Trophoblast cell (in vitro differentiated cells and primary cell): ENCODE measurements at regions not wholly inside any gene's neighbourhood (a gene's known extent, or its start where the extent isn't known, plus 50 kb on each side); places are given as distances from the start of the nearest gene placed in this dataset.
A peak's percentile ranks its signal among the peaks of the same experiment; 100 is the strongest.

Experiments
- DNase-seq, 2 donors: peaks; one replicate each; pipeline ENCODE4 v3.0.0-alpha.2; 2016
- H2AFZ ChIP-seq: 2 replicates; pipeline ENCODE4 v1.6.1; 2013; ENCODE audit warnings: low read length, moderate library complexity, mild to moderate bottlenecking; ENCODE audit not compliant: insufficient read depth, poor library complexity
- H2AK5ac ChIP-seq: 2 replicates; pipeline ENCODE4 v1.6.1; 2013; ENCODE audit warnings: mild to moderate bottlenecking, low read length
- H2BK120ac ChIP-seq: 2 replicates; pipeline ENCODE4 v1.6.1; 2013; ENCODE audit warnings: low read length, mild to moderate bottlenecking, moderate library complexity; ENCODE audit not compliant: insufficient read depth, poor library complexity
- H2BK12ac ChIP-seq: 2 replicates; pipeline ENCODE4 v1.6.1; 2013; ENCODE audit warnings: mild to moderate bottlenecking, low read length, moderate library complexity
- H2BK5ac ChIP-seq: 2 replicates; pipeline ENCODE4 v1.6.1; 2013; ENCODE audit warnings: low read length, low read depth, moderate library complexity, mild to moderate bottlenecking; ENCODE audit not compliant: poor library complexity
- H3K14ac ChIP-seq: 2 replicates; pipeline ENCODE4 v1.6.1; 2013; ENCODE audit warnings: mild to moderate bottlenecking, low read length
- H3K18ac ChIP-seq: 2 replicates; pipeline ENCODE4 v1.6.1; 2013; ENCODE audit warnings: mild to moderate bottlenecking, low read length
- H3K23ac ChIP-seq: 2 replicates; pipeline ENCODE4 v1.6.1; 2013; ENCODE audit warnings: low read length
- H3K27ac ChIP-seq: 2 replicates; pipeline ENCODE4 v1.5.1; 2013; ENCODE audit warnings: low read depth, mild to moderate bottlenecking, inconsistent platforms, low read length, moderate library complexity
- H3K27me3 ChIP-seq: 2 replicates; pipeline ENCODE4 v1.6.1; 2013; ENCODE audit warnings: inconsistent platforms, mild to moderate bottlenecking, low read length, moderate library complexity; ENCODE audit not compliant: insufficient read depth
- H3K36me3 ChIP-seq, 2 experiments: 1 replicate in 1 of 2; 2 replicates in 1 of 2; pipeline ENCODE4 v1.6.1; 2013; ENCODE audit warnings: low read length in 2 of 2, mild to moderate bottlenecking in 2 of 2, moderate library complexity in 1 of 2; ENCODE audit not compliant: insufficient read depth in 2 of 2, control insufficient read depth in 1 of 2
- H3K4ac ChIP-seq: 2 replicates; pipeline ENCODE4 v1.6.1; 2013; ENCODE audit warnings: low read depth, mild to moderate bottlenecking, low read length, moderate library complexity
- H3K4me1 ChIP-seq, 2 experiments: 1 replicate in 1 of 2; 2 replicates in 1 of 2; pipeline ENCODE4 v1.6.1; 2013; ENCODE audit warnings: low read length in 2 of 2, mild to moderate bottlenecking in 2 of 2, moderate library complexity in 1 of 2; ENCODE audit not compliant: insufficient read depth in 2 of 2, control insufficient read depth in 1 of 2
- H3K4me2 ChIP-seq: 2 replicates; pipeline ENCODE4 v1.6.1; 2013; ENCODE audit warnings: inconsistent platforms, mild to moderate bottlenecking, low read length, moderate library complexity
- H3K4me3 ChIP-seq: 2 replicates; pipeline ENCODE4 v1.5.1; 2013; ENCODE audit warnings: mild to moderate bottlenecking, low read depth, low read length, inconsistent platforms
- H3K79me1 ChIP-seq: one replicate; pipeline ENCODE4 v1.6.1; 2013; ENCODE audit warnings: low read length
- H3K79me2 ChIP-seq: 2 replicates; pipeline ENCODE4 v1.6.1; 2013; ENCODE audit warnings: low read length, mild to moderate bottlenecking; ENCODE audit not compliant: control insufficient read depth, insufficient read depth, poor library complexity
- H3K9ac ChIP-seq: 2 replicates; pipeline ENCODE4 v1.6.1; 2013; ENCODE audit warnings: mild to moderate bottlenecking, low read length
- H3K9me3 ChIP-seq: 2 replicates; pipeline ENCODE4 v1.6.1; 2013; ENCODE audit warnings: low read depth, mild to moderate bottlenecking, control low read depth, inconsistent platforms, low read length; ENCODE audit not compliant: insufficient read depth
- H4K12ac ChIP-seq: 2 replicates; pipeline ENCODE4 v1.6.1; 2013; ENCODE audit warnings: low read depth, mild to moderate bottlenecking, low read length, moderate library complexity
- H4K8ac ChIP-seq: 2 replicates; pipeline ENCODE4 v1.6.1; 2013; ENCODE audit warnings: low read depth, mild to moderate bottlenecking, low read length, moderate library complexity
- H4K91ac ChIP-seq: one replicate; pipeline ENCODE4 v1.6.1; 2013; ENCODE audit warnings: low read depth, mild to moderate bottlenecking, low read length, moderate library complexity
- WGBS: extraction: QIAGEN DNeasy Blood & Tissue Kit; methylation state at CpG from one replicate; pipeline ENCODE4 v1.1.7; 2013; ENCODE audit warnings: missing lambda C conversion rate; ENCODE audit not compliant: insufficient read length, insufficient coverage; ENCODE audit errors: extremely low coverage; 5-methylcytosine and 5-hydroxymethylcytosine counted together

DNA sequence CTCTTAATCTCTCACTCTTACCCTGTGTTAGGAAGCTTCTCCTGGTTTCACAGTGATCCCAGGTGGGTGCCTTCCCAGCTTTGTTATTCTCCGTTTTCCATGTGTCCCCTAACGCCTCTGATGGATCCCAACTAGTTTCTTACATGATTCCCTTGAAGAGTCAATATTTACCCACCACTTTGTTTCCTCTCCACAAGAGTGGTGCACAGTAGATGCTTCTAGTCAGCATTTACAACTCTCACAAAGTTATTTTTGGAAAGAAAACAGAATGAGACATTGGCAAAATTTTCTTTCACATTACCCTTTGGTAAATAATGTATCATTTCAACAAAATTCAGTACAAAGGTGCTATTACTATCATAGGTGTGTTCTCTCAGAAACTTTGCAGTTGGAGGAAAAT lies 1611.1 kb upstream of the ZEB2 start:
- Histone ChIP-seq H4K12ac (no peak overlapping the region), H3K23ac (no peak overlapping the region), H2BK12ac (no peak overlapping the region), H2AK5ac (no peak overlapping the region), H3K27ac (no peak overlapping the region), H2BK5ac (no peak overlapping the region), H3K4me3 (no peak overlapping the region), H4K91ac (no peak overlapping the region), H3K9me3 (no peaks in the 10 kb centered on the region), H3K9ac (no peak overlapping the region), H3K4me1 (peaks cover 0 to 3% of the 10 kb centered on the region in 2 experiments), H3K4me2 (no peak overlapping the region), H3K79me2 (no peaks in the 10 kb centered on the region), H2AFZ (no peak overlapping the region), H3K36me3 (no peaks in the 10 kb centered on the region), H3K79me1 (no peaks in the 10 kb centered on the region), H3K27me3 (no peaks in the 10 kb centered on the region), H2BK120ac (no peak overlapping the region), H3K4ac (no peak overlapping the region), H4K8ac (no peak overlapping the region), H3K14ac (no peak overlapping the region), H3K18ac (no peak overlapping the region)
- DNase-seq, result no peak
- WGBS, result no CpG with 5 or more reads among the region's 2 CpGs

DNA sequence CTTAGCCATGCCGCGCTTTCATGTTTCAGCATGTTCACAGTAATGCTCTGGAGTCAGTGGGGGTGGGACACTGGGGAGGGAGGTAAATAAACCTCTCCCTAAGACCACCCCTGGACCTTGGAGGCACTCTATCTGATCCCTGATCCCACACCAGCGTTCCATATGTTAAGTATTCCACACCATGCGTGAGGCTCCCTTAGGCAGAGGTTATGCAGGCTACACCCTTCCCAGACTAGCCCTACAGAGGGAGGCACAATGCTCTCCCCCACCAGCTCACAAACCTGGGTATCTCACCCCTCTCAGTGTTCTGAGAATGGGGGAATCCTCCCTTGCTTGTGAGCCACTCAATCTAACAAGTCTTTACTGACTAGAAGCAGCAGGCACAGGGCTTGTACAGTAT lies 1610.4 kb upstream of the ZEB2 start:
- H2BK120ac ChIP-seq, result no peak overlapping the region
- no peaks in the 10 kb centered on the region for H3K36me3 ChIP-seq
- no peaks in the 10 kb centered on the region for H3K9me3 ChIP-seq
- H3K27me3 ChIP-seq, result no peaks in the 10 kb centered on the region
- no peak overlapping the region for H2AK5ac ChIP-seq
- no peak overlapping the region for H3K4me3 ChIP-seq
- no peak overlapping the region for H4K12ac ChIP-seq
- no peak overlapping the region for H3K9ac ChIP-seq
- H3K23ac ChIP-seq, result no peak overlapping the region
- no peaks in the 10 kb centered on the region for H3K79me1 ChIP-seq
- no peak overlapping the region for H4K91ac ChIP-seq
- no peak for DNase-seq
- no peak overlapping the region for H3K18ac ChIP-seq
- H3K14ac ChIP-seq, result no peak overlapping the region
- H4K8ac ChIP-seq, result no peak overlapping the region
- H3K4me2 ChIP-seq, result no peak overlapping the region
- no peak overlapping the region for H3K4ac ChIP-seq
- no CpG with 5 or more reads among the region's 4 CpGs for WGBS
- no peaks in the 10 kb centered on the region for H3K79me2 ChIP-seq
- H2AFZ ChIP-seq, result no peak overlapping the region
- H3K4me1 ChIP-seq, result peaks cover 0 to 3% of the 10 kb centered on the region in 2 experiments
- H3K27ac ChIP-seq, result no peak overlapping the region
- no peak overlapping the region for H2BK5ac ChIP-seq
- no peak overlapping the region for H2BK12ac ChIP-seq

DNA sequence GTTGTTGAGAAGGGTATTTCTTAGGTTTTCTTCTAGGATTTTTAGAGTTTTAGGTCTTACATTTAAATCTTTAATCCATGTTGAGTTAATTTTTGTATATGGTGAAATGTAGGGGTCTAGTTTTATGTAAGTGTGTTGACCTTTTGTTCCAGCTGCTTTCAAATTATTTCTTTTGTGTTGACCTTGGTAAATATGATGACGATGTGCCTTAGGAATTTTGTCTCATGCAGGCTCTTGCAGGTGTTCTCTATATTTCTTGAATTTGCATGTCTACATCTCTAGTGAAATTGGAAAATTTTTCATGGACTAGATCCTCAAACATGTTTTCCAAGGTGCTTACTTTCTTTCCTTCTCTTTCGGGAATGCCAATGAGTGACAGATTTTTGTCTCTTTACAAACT lies 1609.3 kb upstream of the ZEB2 start:
- Histone ChIP-seq H4K12ac (no peak overlapping the region), H3K4ac (no peak overlapping the region), H3K23ac (no peak overlapping the region), H3K9ac (no peak overlapping the region), H3K79me1 (no peaks in the 10 kb centered on the region), H3K4me1 (no peaks in the 10 kb centered on the region), H3K14ac (no peak overlapping the region), H2BK5ac (no peak overlapping the region), H3K4me2 (no peak overlapping the region), H3K9me3 (no peaks in the 10 kb centered on the region), H2BK12ac (no peak overlapping the region), H3K4me3 (no peak overlapping the region), H4K8ac (no peak overlapping the region), H3K18ac (no peak overlapping the region), H3K27me3 (no peaks in the 10 kb centered on the region), H3K27ac (no peak overlapping the region), H2BK120ac (no peak overlapping the region), H4K91ac (no peak overlapping the region), H2AK5ac (no peak overlapping the region), H2AFZ (no peak overlapping the region), H3K36me3 (no peaks in the 10 kb centered on the region), H3K79me2 (no peaks in the 10 kb centered on the region)
- peak in 1 of 2 donors; percentile 1 for DNase-seq
- WGBS, result no CpG with 5 or more reads among the region's 2 CpGs

DNA sequence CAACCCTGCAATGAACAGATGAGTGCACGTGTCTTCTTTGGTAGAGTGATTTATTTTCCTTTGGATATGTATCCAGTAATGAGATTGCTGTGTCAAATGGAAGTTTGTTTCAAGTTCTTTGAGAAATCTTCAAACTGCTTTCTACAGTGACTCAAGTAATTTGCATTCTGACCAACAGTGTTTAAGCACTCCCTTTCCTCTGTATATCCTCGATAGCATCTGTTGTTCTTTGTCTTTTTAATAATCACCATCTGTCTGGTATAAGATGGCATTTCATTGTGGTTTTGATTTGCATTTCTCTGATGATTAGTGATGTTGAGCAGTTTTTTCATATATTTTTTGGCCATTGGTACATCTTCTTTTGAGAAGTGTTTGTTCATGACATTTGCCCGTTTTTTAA lies 1608.3 kb upstream of the ZEB2 start:
- no peak overlapping the region for H3K4me3 ChIP-seq
- no peaks in the 10 kb centered on the region for H3K79me1 ChIP-seq
- no peak overlapping the region for H2BK12ac ChIP-seq
- no peaks in the 10 kb centered on the region for H3K79me2 ChIP-seq
- H2BK120ac ChIP-seq, result no peak overlapping the region
- H3K36me3 ChIP-seq, result no peaks in the 10 kb centered on the region
- H3K4me1 ChIP-seq, result no peaks in the 10 kb centered on the region
- H3K14ac ChIP-seq, result no peak overlapping the region
- no peak overlapping the region for H2AFZ ChIP-seq
- no peaks in the 10 kb centered on the region for H3K9me3 ChIP-seq
- no peak overlapping the region for H2BK5ac ChIP-seq
- no peak overlapping the region for H2AK5ac ChIP-seq
- H3K4ac ChIP-seq, result no peak overlapping the region
- H3K9ac ChIP-seq, result no peak overlapping the region
- no peak overlapping the region for H4K8ac ChIP-seq
- WGBS, result no CpG with 5 or more reads among the region's 3 CpGs
- H4K12ac ChIP-seq, result no peak overlapping the region
- DNase-seq, result no peak
- H4K91ac ChIP-seq, result no peak overlapping the region
- H3K27me3 ChIP-seq, result no peaks in the 10 kb centered on the region
- H3K18ac ChIP-seq, result no peak overlapping the region
- no peak overlapping the region for H3K4me2 ChIP-seq
- H3K27ac ChIP-seq, result no peak overlapping the region
- no peak overlapping the region for H3K23ac ChIP-seq

DNA sequence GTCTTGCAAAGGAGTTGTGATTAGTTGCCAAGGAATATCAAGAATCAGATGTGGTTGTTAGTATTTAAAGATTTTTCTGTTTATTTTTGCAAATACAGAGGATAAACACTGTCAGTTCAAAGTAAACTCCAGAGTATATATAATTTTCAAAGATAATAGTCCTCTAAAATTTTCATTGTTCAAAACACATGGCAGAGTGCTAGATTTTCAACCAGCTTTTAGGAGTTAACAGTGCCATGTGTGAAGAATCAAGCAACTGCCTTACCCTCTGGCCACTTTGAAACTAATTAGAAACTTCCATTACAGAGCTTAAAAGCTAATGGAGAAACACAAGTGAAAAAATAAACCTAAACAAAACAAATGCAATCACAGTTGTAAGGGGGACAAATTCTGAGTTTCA lies 1605.6 kb upstream of the ZEB2 start:
- Histone ChIP-seq H3K9me3 (no peaks in the 10 kb centered on the region), H2BK120ac (no peak overlapping the region), H2AFZ (no peak overlapping the region), H4K91ac (no peak overlapping the region), H3K23ac (no peak overlapping the region), H2BK12ac (no peak overlapping the region), H3K4me2 (no peak overlapping the region), H2BK5ac (no peak overlapping the region), H3K18ac (no peak overlapping the region), H3K79me1 (no peaks in the 10 kb centered on the region), H3K79me2 (no peaks in the 10 kb centered on the region), H3K4ac (no peak overlapping the region), H3K27ac (no peak overlapping the region), H3K4me1 (no peaks in the 10 kb centered on the region), H4K8ac (no peak overlapping the region), H3K14ac (no peak overlapping the region), H3K27me3 (no peaks in the 10 kb centered on the region), H3K9ac (no peak overlapping the region), H4K12ac (no peak overlapping the region), H2AK5ac (no peak overlapping the region), H3K36me3 (no peaks in the 10 kb centered on the region), H3K4me3 (no peak overlapping the region)
- no peak for DNase-seq
